ENCODE measurements at regions not wholly inside any gene's neighbourhood (a gene's known extent, or its start where the extent isn't known, plus 50 kb on each side); places are given as distances from the start of the nearest gene placed in this dataset.

- TF ChIP-seq, protein P1, sequence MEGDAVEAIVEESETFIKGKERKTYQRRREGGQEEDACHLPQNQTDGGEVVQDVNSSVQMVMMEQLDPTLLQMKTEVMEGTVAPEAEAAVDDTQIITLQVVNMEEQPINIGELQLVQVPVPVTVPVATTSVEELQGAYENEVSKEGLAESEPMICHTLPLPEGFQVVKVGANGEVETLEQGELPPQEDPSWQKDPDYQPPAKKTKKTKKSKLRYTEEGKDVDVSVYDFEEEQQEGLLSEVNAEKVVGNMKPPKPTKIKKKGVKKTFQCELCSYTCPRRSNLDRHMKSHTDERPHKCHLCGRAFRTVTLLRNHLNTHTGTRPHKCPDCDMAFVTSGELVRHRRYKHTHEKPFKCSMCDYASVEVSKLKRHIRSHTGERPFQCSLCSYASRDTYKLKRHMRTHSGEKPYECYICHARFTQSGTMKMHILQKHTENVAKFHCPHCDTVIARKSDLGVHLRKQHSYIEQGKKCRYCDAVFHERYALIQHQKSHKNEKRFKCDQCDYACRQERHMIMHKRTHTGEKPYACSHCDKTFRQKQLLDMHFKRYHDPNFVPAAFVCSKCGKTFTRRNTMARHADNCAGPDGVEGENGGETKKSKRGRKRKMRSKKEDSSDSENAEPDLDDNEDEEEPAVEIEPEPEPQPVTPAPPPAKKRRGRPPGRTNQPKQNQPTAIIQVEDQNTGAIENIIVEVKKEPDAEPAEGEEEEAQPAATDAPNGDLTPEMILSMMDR (conservative IDR thresholded peaks at IDR 0.05; ENCODE audit: low read depth, low read length) = peak; percentile 53
- DNase-seq (ENCODE audit: low read depth) = no peak
Observed at GRCh38 chr13:64471916-64472315, 2758.2 kb downstream of the PCDH9 start.

GRCh38 chr13:64470751-64471150 lies 2759.4 kb downstream of the PCDH9 start:
- H3K4me3 ChIP-seq (ENCODE audit: low read depth, low read length) = no peak overlapping the region
- DNase-seq (ENCODE audit: low read depth) = no peak
- TF ChIP-seq, protein P1 (conservative IDR thresholded peaks at IDR 0.05; ENCODE audit: low read depth, low read length) = no peak

More at GRCh38 chr13:64471916-64472315, 2758.2 kb downstream of the PCDH9 start:
- no peak overlapping the region for H3K4me3 ChIP-seq (ENCODE audit: low read depth, low read length)

- H3K4me3 ChIP-seq (ENCODE audit: low read depth, low read length) = no peak overlapping the region
- DNase-seq (ENCODE audit: low read depth) = no peak
- TF ChIP-seq, protein P1 (conservative IDR thresholded peaks at IDR 0.05; ENCODE audit: low read depth, low read length) = no peak
Observed at GRCh38 chr13:64459778-64460177, 2770.4 kb downstream of the PCDH9 start.

- no peak for DNase-seq (ENCODE audit: low read depth)
- TF ChIP-seq, protein P1 (conservative IDR thresholded peaks at IDR 0.05; ENCODE audit: low read depth, low read length) = no peak
Observed at GRCh38 chr13:64457976-64458375, 2772.2 kb downstream of the PCDH9 start.

DNA sequence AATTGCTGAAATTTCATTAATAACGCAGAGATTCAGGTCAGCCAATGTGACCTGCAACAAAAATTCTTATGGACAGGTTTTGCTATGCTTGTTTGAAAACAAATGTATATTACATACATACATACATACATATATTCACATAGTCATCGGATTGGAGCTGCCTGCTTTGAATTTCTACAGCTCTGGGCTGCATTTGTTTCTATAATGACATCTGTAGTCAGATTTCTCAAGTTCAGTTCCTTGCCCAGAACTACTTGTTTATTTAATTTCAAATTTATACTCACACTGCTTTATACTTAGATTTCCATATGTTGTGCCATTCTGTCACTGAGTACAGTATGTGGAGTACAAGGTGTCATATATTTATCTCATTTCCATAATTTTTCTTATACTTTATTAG lies 2775.0 kb downstream of the PCDH9 start:
- DNase-seq (ENCODE audit: low read depth) = no peak
- H3K4me3 ChIP-seq (ENCODE audit: low read depth, low read length) = no peak overlapping the region
- TF ChIP-seq, protein P1 (conservative IDR thresholded peaks at IDR 0.05; ENCODE audit: low read depth, low read length) = no peak

More at GRCh38 chr13:64457976-64458375, 2772.2 kb downstream of the PCDH9 start:
- H3K4me3 ChIP-seq (ENCODE audit: low read depth, low read length) = no peak overlapping the region

DNA sequence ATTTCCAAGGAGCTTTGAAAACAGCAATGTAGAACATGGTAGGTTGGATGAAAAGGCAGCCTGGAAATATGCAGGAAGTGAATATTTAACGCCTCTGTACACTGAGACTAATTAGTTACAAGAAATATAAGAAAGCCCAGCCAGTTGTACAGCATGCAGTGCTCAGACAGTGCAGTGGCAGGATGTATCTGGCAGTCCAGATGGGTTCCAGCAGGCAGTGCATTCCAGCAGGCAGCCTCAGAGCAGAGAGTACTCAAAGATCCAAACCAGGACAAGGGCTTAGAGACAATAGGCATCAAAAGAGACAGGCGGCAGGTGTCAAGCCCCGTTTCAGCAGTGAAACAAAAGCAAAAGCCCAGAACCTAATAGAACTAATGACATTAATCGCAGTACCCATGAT lies 2776.3 kb downstream of the PCDH9 start:
- no peak for DNase-seq (ENCODE audit: low read depth)
- H3K4me3 ChIP-seq (ENCODE audit: low read depth, low read length) = no peak overlapping the region
- TF ChIP-seq, protein P1 (conservative IDR thresholded peaks at IDR 0.05; ENCODE audit: low read depth, low read length) = no peak

DNA sequence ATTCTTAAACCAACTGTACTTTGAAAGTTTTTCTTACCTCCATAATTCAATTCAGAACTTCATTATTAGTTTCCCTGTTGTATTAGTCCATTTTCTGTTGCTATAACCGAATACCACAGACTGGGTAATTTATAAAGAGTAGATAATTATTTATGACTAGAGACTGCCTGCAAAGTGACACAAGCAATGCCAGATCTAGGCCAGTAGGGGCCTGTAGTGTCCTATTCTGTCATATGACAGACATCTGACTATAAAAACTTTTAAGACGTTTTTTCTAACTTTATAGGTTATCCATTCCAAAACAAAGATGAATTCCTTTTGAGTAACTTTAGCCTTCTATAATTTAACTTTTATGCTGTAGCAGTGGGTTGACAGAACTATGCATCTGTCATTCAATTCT lies 2783.8 kb downstream of the PCDH9 start:
- H3K4me3 ChIP-seq (ENCODE audit: low read depth, low read length) = no peak overlapping the region
- DNase-seq (ENCODE audit: low read depth) = peak; percentile 1
- TF ChIP-seq, protein P1 (conservative IDR thresholded peaks at IDR 0.05; ENCODE audit: low read depth, low read length) = peak; percentile 68
